Motor neuron (in vitro differentiated cells): ENCODE measurements at regions not wholly inside any gene's neighbourhood (a gene's known extent, or its start where the extent isn't known, plus 50 kb on each side); places are given as distances from the start of the nearest gene placed in this dataset.
"Not testable (repeated sequence)": the region's sequence is repeated elsewhere in the genome, so short reads cannot be mapped to it uniquely, and the experiment has no call there.

ENCODE experiments used
- ATAC-seq, 8 experiments: fragments of 200-7000 bp; cut with Tn5 transposase; replicated peaks in 6 of 8; 2 replicates each; pipeline ENCODE4 v1.8.0; 2021; ENCODE audit warnings: mild to moderate bottlenecking in 8 of 8, moderate library complexity in 8 of 8
- H3K27ac ChIP-seq, 2 donors: fragments of 250-450 bp; sonication (Bioruptor Pico); 2 replicates each; pipeline ENCODE4 v1.9.0; 2021; ENCODE audit warnings: antibody characterized with exemption in 2 of 2, mild to moderate bottlenecking in 2 of 2, moderate library complexity in 1 of 2
- H3K4me1 ChIP-seq, 2 donors: fragments of 250-450 bp; sonication (Bioruptor Pico); replicated peaks in 1 of 2; 2 replicates each; pipeline ENCODE4 v1.6.1; 2021; ENCODE audit warnings: antibody characterized with exemption in 2 of 2, mild to moderate bottlenecking in 2 of 2, moderate library complexity in 1 of 2
- H3K4me3 ChIP-seq, 5 donors: fragments of 250-450 bp; sonication (Bioruptor Pico); 2 replicates each; pipeline ENCODE4 v1.9.0; 2021; ENCODE audit warnings: antibody characterized with exemption in 5 of 5, mild to moderate bottlenecking in 5 of 5, moderate library complexity in 4 of 5
- WGBS, 10 experiments: fragments of 450-650 bp; shearing (Covaris generic); methylation state at CpG; one replicate each; pipeline ENCODE4 v1.0.0; 2022; 5-methylcytosine and 5-hydroxymethylcytosine counted together
- in situ Hi-C, 9 experiments: fragments of 400-800 bp; cut with MboI; loops; one replicate each; pipeline ENCODE4 v1.15.0; 2021; ENCODE audit warnings: low sequenced_read_pairs in 9 of 9, low pct_unique_long_range_greater_than_20kb in 2 of 9; ENCODE audit not compliant: unreplicated experiment in 9 of 9

GRCh38 chr16:9658586-9658985 lies 523.6 kb downstream of the GRIN2A start:
- in situ Hi-C loops: no loop called here
- 10 to 100% (median 81%) methylated on average over 1 to 5 of the region's 5 CpGs; no CpG with 5 or more reads in 1 of the 10 experiments for WGBS, 10 experiments
- H3K4me3 ChIP-seq: no peak overlapping the region
- peaks cover 33 to 36% of the 10 kb centered on the region in 2 donors for H3K4me1 ChIP-seq
- no peak overlapping the region for H3K27ac ChIP-seq
- no peak for ATAC-seq

- peaks cover 27 to 29% of the 10 kb centered on the region in 2 donors for H3K4me1 ChIP-seq
- in situ Hi-C loops: no loop called here
- peak in 2 of 8 experiments; percentile 31 to 65 for ATAC-seq
- 5 to 100% (median 85%) methylated on average over 1 to 6 of the region's 6 CpGs; no CpG with 5 or more reads in 1 of the 10 experiments for WGBS, 10 experiments
- H3K4me3 ChIP-seq: no peak overlapping the region
- H3K27ac ChIP-seq: no peak overlapping the region
Observed at GRCh38 chr16:9660898-9661297, 521.3 kb downstream of the GRIN2A start.

- Histone ChIP-seq H3K4me3 (no peak overlapping the region), H3K4me1 (peaks cover 30% of the 10 kb centered on the region in 2 donors), H3K27ac (no peak overlapping the region)
- peak in 4 of 8 experiments; percentile 26 to 51 (median 42) for ATAC-seq
- WGBS, 10 experiments: 0 to 58% (median 37%) methylated on average over 2 to 7 of the region's 10 CpGs; no CpG with 5 or more reads in 2 of the 10 experiments
- in situ Hi-C loops: no loop called here
Observed at GRCh38 chr16:9661336-9662017, 520.8 kb downstream of the GRIN2A start.

GRCh38 chr16:9663588-9663987 lies 518.6 kb downstream of the GRIN2A start:
- Histone ChIP-seq H3K4me3 (no peak overlapping the region), H3K27ac (no peak overlapping the region), H3K4me1 (peaks cover 20 to 21% of the 10 kb centered on the region in 2 donors)
- in situ Hi-C loops: no loop called here
- peak in 2 of 8 experiments; percentile 69 for ATAC-seq
- WGBS, 10 experiments: 100% methylated on average over 2 of the region's 2 CpGs; no CpG with 5 or more reads in 9 of the 10 experiments

- H3K27ac ChIP-seq: no peak overlapping the region
- H3K4me3 ChIP-seq: no peak overlapping the region
- H3K4me1 ChIP-seq: peaks cover 30 to 38% of the 10 kb centered on the region in 2 donors
- in situ Hi-C loops: no loop called here
- peak; percentile 35 to 89 (median 72) for ATAC-seq
- whole genome bisulfite sequencing, 10 experiments: 0 to 100% (median 32%) methylated on average over 1 to 5 of the region's 5 CpGs; no CpG with 5 or more reads in 2 of the 10 experiments
Observed at GRCh38 chr16:9665851-9666271, 516.4 kb downstream of the GRIN2A start.

GRCh38 chr16:9666834-9667480 lies 515.3 kb downstream of the GRIN2A start:
- Histone ChIP-seq H3K4me3 (no peak overlapping the region), H3K27ac (no peak overlapping the region), H3K4me1 (peaks cover 23 to 27% of the 10 kb centered on the region in 2 donors)
- in situ Hi-C loops: no loop called here
- ATAC-seq: no peak
- 0 to 92% (median 85%) methylated on average over 1 to 8 of the region's 9 CpGs; no CpG with 5 or more reads in 1 of the 10 experiments for WGBS, 10 experiments

- H3K27ac ChIP-seq: no peak overlapping the region
- H3K4me1 ChIP-seq: peaks cover 15 to 24% of the 10 kb centered on the region in 2 donors
- ATAC-seq: peak in 5 of 8 experiments; percentile 19 to 73 (median 32)
- no peak overlapping the region for H3K4me3 ChIP-seq
- in situ Hi-C loops: no loop called here
- WGBS, 10 experiments: 0 to 40% (median 14%) methylated on average over 1 to 5 of the region's 5 CpGs; no CpG with 5 or more reads in 3 of the 10 experiments
Observed at GRCh38 chr16:9670033-9670432, 512.2 kb downstream of the GRIN2A start.

- H3K27ac ChIP-seq, H3K4me3 ChIP-seq, in situ Hi-C loops, ATAC-seq: not testable (repeated sequence)
- WGBS, 10 experiments: 19 to 20% methylated on average over 1 to 2 of the region's 5 CpGs; no CpG with 5 or more reads in 8 of the 10 experiments
- peaks cover 15 to 23% of the 10 kb centered on the region in 2 donors for H3K4me1 ChIP-seq
Observed at GRCh38 chr16:9670616-9671015, 511.6 kb downstream of the GRIN2A start.

GRCh38 chr16:9676560-9677300 lies 505.5 kb downstream of the GRIN2A start:
- H3K27ac ChIP-seq, H3K4me3 ChIP-seq, in situ Hi-C loops: not testable (repeated sequence)
- H3K4me1 ChIP-seq: peaks cover 12 to 21% of the 10 kb centered on the region in 2 donors
- WGBS, 10 experiments: 10 to 100% (median 69%) methylated on average over 1 to 4 of the region's 12 CpGs; no CpG with 5 or more reads in 6 of the 10 experiments
- peak in 1 of 8 experiments; percentile 17 for ATAC-seq

- H3K27ac ChIP-seq: no peak overlapping the region
- peak in 2 of 8 experiments; percentile 32 to 43 for ATAC-seq
- H3K4me1 ChIP-seq: peaks cover 12 to 21% of the 10 kb centered on the region in 2 donors
- in situ Hi-C loops: no loop called here
- WGBS, 10 experiments: 10 to 60% (median 60%) methylated on average over 1 to 2 of the region's 3 CpGs; no CpG with 5 or more reads in 6 of the 10 experiments
- H3K4me3 ChIP-seq: no peak overlapping the region
Observed at GRCh38 chr16:9677301-9677653, 505.0 kb downstream of the GRIN2A start.

GRCh38 chr16:9679213-9679767 lies 502.9 kb downstream of the GRIN2A start:
- no peak overlapping the region for H3K27ac ChIP-seq
- no peak overlapping the region for H3K4me3 ChIP-seq
- H3K4me1 ChIP-seq: peaks cover 12 to 21% of the 10 kb centered on the region in 2 donors
- in situ Hi-C loops: no loop called here
- 1 to 27% (median 19%) methylated on average over 1 to 11 of the region's 11 CpGs for WGBS, 10 experiments
- peak in 5 of 8 experiments; percentile 32 to 95 (median 74) for ATAC-seq

GRCh38 chr16:9680019-9680655 lies 502.1 kb downstream of the GRIN2A start:
- peak in 1 of 8 experiments; percentile 55 for ATAC-seq
- no peak overlapping the region for H3K4me3 ChIP-seq
- in situ Hi-C loops: no loop called here
- 0 to 64% (median 40%) methylated on average over 1 to 6 of the region's 7 CpGs; no CpG with 5 or more reads in 5 of the 10 experiments for WGBS, 10 experiments
- no peak overlapping the region for H3K27ac ChIP-seq
- H3K4me1 ChIP-seq: peaks cover 12 to 21% of the 10 kb centered on the region in 2 donors
